ENCODE measurements at regions not wholly inside any gene's neighbourhood (a gene's known extent, or its start where the extent isn't known, plus 50 kb on each side); places are given as distances from the start of the nearest gene placed in this dataset.

DNA sequence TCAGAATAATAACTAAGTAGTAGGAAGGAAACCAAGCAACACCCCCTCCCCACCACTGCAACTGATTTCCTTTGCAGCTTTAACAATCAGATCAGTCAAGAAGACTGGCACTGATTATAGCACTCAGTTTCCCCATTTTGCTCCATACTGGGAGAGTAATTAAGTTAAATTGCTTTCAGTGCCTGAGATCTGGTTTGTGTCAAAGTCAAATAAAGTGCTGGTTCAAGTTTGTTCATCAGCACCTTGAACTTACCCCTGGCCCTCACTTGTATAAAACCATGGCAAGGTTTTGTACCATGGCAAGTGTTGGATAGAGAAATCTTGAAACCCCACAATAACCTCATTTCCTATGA lies 290.2 kb upstream of the SEMA6A start:
- H2AFZ ChIP-seq (ENCODE audit: low read depth, low read length): no peak overlapping the region
- H3K27me3 ChIP-seq (ENCODE audit: control insufficient read depth in 2 of 2, insufficient read depth in 2 of 2, low read length in 2 of 2): no peaks in the 10 kb centered on the region
- H3K9ac ChIP-seq (replicated peaks; ENCODE audit: extremely low read depth, insufficient read depth, low read length): no peak overlapping the region
- no TSS peak for BruUV-seq (replicated peaks)
- H3K9me3 ChIP-seq (replicated peaks; ENCODE audit: control insufficient read depth, insufficient read depth, low read length): no peaks in the 10 kb centered on the region
- FAIRE-seq (no peak), DNase-seq (ENCODE audit: low read depth, low spot score) (no peak)
- no peak overlapping the region for H3K4me2 ChIP-seq (ENCODE audit: insufficient read depth, low read length)
- H3K36me3 ChIP-seq (ENCODE audit: control insufficient read depth in 2 of 2, extremely low read depth in 1 of 2, insufficient read depth in 2 of 2, low read length in 2 of 2): no peaks in the 10 kb centered on the region
- dilution Hi-C loops (cut with MboI; ENCODE audit: extremely low pct_ligation_motif_present, low sequenced_read_pairs): no loop called here
- intact Hi-C loops (cut with micrococcal nuclease): no loop called here
- no peaks in the 10 kb centered on the region for H4K20me1 ChIP-seq (replicated peaks; ENCODE audit: control insufficient read depth, extremely low read depth, insufficient read depth, low read length)
- H3K79me2 ChIP-seq (ENCODE audit: control insufficient read depth, insufficient read depth, low read length): no peaks in the 10 kb centered on the region
- no peaks in the 10 kb centered on the region for H3K4me1 ChIP-seq (ENCODE audit: control insufficient read depth, extremely low read depth, insufficient read depth, low read length)
- no peak overlapping the region for H3K4me3 ChIP-seq (replicated peaks in 1 of 3; ENCODE audit: insufficient read depth in 1 of 3, low read depth in 1 of 3, low read length in 3 of 3)
- ChIA-PET CTCF (no interaction called here), POLR2A (no interaction called here)
- no peaks in the 10 kb centered on the region for H3K9me1 ChIP-seq (replicated peaks; ENCODE audit: control insufficient read depth, extremely low read depth, insufficient read depth, low read length)
- H3K27ac ChIP-seq (ENCODE audit: insufficient read depth, low read depth, low read length): no peak overlapping the region
- TF ChIP-seq POLR2AphosphoS5 (IDR thresholded peaks at IDR 0.05; ENCODE audit: insufficient read depth, low read depth, low read length) (no peak), FOS (IDR thresholded peaks at IDR 0.05; ENCODE audit: borderline replicate concordance, insufficient read depth, low read length) (no peak), EZH2 (IDR thresholded peaks at IDR 0.05; ENCODE audit: borderline replicate concordance, low read depth, low read length, severe bottlenecking) (no peak)

DNA sequence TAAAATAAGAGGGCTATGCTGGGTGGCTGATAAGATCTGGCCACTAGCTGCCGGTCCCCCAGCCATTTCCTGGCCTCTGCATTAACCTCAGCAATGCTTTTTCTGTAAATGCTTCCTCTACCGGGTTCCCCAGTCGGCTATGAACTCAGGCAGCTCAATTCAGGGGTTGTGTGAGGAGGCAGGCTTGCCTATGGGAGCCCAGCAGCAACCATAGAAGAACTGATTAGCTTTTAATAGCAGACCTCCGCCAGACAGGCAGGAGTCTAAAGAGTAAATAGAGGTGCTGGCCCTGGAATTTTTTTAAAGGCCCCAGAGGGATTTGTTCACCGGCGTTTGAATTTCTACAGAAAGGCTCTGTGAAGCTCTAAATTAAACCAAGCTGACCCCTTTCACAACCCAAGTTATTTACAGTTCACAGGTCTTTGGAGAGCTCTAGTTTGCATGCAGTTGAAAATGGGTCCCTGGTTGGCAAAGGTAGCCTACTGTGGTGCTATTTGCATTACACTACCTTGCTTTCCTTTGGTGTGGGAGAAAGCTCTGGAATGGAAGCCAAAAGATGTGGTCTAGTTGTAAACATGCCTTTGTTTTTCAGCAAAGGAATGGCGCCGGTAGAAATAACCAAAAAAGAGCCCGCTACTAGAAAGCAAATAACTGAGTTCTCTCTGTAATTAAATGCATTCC lies 289.7 kb upstream of the SEMA6A start:
- H3K79me2 ChIP-seq (ENCODE audit: control insufficient read depth, insufficient read depth, low read length): no peaks in the 10 kb centered on the region
- H3K27ac ChIP-seq (ENCODE audit: insufficient read depth, low read depth, low read length): no peak overlapping the region
- ChIA-PET CTCF (no interaction called here), POLR2A (no interaction called here)
- no peak overlapping the region for H3K4me2 ChIP-seq (ENCODE audit: insufficient read depth, low read length)
- H3K4me3 ChIP-seq (replicated peaks in 1 of 3; ENCODE audit: insufficient read depth in 1 of 3, low read depth in 1 of 3, low read length in 3 of 3): no peak overlapping the region
- no peak for TF ChIP-seq EZH2 (IDR thresholded peaks at IDR 0.05; ENCODE audit: borderline replicate concordance, low read depth, low read length, severe bottlenecking)
- TF ChIP-seq JUN (IDR thresholded peaks at IDR 0.05; ENCODE audit: borderline replicate concordance, insufficient read depth, insufficient read length, low read depth): no peak
- no peak for TF ChIP-seq FOS (IDR thresholded peaks at IDR 0.05; ENCODE audit: borderline replicate concordance, insufficient read depth, low read length)
- TF ChIP-seq, protein P1, sequence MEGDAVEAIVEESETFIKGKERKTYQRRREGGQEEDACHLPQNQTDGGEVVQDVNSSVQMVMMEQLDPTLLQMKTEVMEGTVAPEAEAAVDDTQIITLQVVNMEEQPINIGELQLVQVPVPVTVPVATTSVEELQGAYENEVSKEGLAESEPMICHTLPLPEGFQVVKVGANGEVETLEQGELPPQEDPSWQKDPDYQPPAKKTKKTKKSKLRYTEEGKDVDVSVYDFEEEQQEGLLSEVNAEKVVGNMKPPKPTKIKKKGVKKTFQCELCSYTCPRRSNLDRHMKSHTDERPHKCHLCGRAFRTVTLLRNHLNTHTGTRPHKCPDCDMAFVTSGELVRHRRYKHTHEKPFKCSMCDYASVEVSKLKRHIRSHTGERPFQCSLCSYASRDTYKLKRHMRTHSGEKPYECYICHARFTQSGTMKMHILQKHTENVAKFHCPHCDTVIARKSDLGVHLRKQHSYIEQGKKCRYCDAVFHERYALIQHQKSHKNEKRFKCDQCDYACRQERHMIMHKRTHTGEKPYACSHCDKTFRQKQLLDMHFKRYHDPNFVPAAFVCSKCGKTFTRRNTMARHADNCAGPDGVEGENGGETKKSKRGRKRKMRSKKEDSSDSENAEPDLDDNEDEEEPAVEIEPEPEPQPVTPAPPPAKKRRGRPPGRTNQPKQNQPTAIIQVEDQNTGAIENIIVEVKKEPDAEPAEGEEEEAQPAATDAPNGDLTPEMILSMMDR (IDR thresholded peaks at IDR 0.05; ENCODE audit: extremely low read depth in 1 of 2, insufficient read depth in 1 of 2, low read depth in 1 of 2, low read length in 2 of 2): no peak
- TF ChIP-seq MYC (IDR thresholded peaks at IDR 0.05; ENCODE audit: low read depth, low read length): no peak
- TF ChIP-seq, protein P2, sequence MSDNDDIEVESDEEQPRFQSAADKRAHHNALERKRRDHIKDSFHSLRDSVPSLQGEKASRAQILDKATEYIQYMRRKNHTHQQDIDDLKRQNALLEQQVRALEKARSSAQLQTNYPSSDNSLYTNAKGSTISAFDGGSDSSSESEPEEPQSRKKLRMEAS (IDR thresholded peaks at IDR 0.05; ENCODE audit: insufficient read depth, insufficient read length): no peak
- TF ChIP-seq POLR2AphosphoS5 (IDR thresholded peaks at IDR 0.05; ENCODE audit: insufficient read depth, low read depth, low read length): no peak
- no peak for TF ChIP-seq GATA2 (IDR thresholded peaks at IDR 0.05; ENCODE audit: insufficient read depth, insufficient read length, low read depth, low read length)
- no peak for TF ChIP-seq POLR2A (IDR thresholded peaks at IDR 0.05; ENCODE audit: low read depth, low read length)
- FAIRE-seq (no peak), DNase-seq (ENCODE audit: low read depth, low spot score) (no peak)
- H3K36me3 ChIP-seq (ENCODE audit: control insufficient read depth in 2 of 2, extremely low read depth in 1 of 2, insufficient read depth in 2 of 2, low read length in 2 of 2): no peaks in the 10 kb centered on the region
- dilution Hi-C loops (cut with MboI; ENCODE audit: extremely low pct_ligation_motif_present, low sequenced_read_pairs) (no loop called here), intact Hi-C loops (cut with micrococcal nuclease) (no loop called here)
- H3K9me3 ChIP-seq (replicated peaks; ENCODE audit: control insufficient read depth, insufficient read depth, low read length): no peaks in the 10 kb centered on the region
- no peaks in the 10 kb centered on the region for H3K9me1 ChIP-seq (replicated peaks; ENCODE audit: control insufficient read depth, extremely low read depth, insufficient read depth, low read length)
- no peaks in the 10 kb centered on the region for H4K20me1 ChIP-seq (replicated peaks; ENCODE audit: control insufficient read depth, extremely low read depth, insufficient read depth, low read length)
- H3K9ac ChIP-seq (replicated peaks; ENCODE audit: extremely low read depth, insufficient read depth, low read length): no peak overlapping the region
- no peak overlapping the region for H2AFZ ChIP-seq (ENCODE audit: low read depth, low read length)
- no peaks in the 10 kb centered on the region for H3K27me3 ChIP-seq (ENCODE audit: control insufficient read depth in 2 of 2, insufficient read depth in 2 of 2, low read length in 2 of 2)
- no TSS peak for BruUV-seq (replicated peaks)
- no peaks in the 10 kb centered on the region for H3K4me1 ChIP-seq (ENCODE audit: control insufficient read depth, extremely low read depth, insufficient read depth, low read length)
